HG03558 (cell line): ENCODE measurements at regions not wholly inside any gene's neighbourhood (a gene's known extent, or its start where the extent isn't known, plus 50 kb on each side); places are given as distances from the start of the nearest gene placed in this dataset.
"Not testable (repeated sequence)": the region's sequence is repeated elsewhere in the genome, so short reads cannot be mapped to it uniquely, and the experiment has no call there.

Experiments used
- ATAC-seq: cut with Tn5 transposase; IDR thresholded peaks from one replicate; pipeline ENCODE4 v1.9.1; 2021; ENCODE audit warnings: moderate number of reproducible peaks; ENCODE audit not compliant: unreplicated experiment; ENCODE audit errors: extremely low read depth

DNA sequence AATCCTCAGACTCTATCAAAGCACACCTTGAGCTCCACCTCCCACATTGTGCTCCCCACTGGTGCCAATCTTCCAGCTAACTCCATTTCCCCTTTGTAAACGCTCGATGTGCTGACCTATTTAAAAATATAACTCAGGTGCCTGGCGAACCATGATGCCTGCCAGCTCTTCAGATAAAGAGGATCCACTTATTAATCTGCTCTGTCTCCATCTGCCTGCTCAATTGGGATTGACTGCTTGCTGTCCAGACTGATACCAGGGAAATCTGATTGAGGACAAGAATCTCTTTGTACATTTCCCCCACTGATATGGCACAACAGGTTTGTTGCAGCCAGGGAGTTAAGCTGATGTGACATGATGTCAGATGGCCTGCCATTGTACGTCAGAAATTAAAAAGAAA, 2036.5 kb upstream of the CELF4 start:
- ATAC-seq = no peak

DNA sequence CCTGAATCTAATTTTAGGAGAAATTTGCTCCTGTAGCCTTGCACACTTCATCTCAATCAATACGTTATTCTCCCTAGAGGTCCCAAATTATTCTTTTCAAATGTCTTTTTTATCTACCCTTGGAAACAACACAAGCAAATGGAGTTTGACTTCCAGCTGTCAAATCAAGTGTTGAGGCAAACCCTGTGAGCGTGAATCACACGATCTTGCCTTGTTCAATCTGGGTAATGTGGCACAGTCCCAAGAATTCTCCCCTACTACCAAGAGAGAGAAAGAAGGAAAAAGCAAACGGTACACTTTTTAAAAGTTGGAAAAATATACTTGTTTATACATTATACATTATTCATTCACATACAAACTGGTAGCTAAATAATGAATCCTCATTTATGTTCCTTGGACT, 2035.3 kb upstream of the CELF4 start:
- no peak for ATAC-seq

DNA sequence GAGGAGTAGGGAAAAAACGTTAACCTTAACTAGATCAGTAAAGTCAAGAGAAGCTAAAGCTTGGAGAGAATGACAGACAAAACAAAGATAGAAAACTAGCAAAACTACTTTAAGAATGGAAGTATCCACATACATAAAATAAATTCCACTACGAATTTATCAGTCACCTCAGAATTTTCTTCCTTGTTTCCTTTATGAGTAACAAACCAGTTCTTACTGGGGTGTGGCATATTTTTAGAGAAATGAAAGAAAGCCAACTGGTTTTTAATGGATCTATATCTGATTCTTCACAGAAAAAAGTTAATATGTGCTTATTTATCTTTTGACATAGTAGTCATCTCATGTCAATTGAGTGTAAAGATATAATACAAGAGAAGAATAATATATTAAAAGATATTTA, 2033.7 kb upstream of the CELF4 start:
- no peak for ATAC-seq

DNA sequence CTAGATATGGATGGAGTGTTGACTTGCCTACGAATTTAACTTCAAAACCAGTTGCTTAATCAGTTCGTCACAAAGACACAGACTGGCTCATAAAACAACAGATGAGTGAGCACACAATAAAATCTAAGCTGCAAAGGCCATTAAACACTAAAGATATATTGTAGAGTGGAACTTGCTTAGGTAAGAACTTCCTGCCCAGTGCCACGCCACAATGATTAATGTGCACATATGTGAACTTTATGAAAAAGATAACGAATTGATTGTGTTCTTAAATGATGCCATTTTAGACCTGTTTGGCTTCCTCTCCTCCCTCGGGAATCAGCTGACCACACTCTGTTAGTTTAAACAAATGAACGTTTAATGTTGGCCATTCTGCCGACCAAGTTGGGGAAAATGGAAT, 2031.3 kb upstream of the CELF4 start:
- ATAC-seq = no peak

DNA sequence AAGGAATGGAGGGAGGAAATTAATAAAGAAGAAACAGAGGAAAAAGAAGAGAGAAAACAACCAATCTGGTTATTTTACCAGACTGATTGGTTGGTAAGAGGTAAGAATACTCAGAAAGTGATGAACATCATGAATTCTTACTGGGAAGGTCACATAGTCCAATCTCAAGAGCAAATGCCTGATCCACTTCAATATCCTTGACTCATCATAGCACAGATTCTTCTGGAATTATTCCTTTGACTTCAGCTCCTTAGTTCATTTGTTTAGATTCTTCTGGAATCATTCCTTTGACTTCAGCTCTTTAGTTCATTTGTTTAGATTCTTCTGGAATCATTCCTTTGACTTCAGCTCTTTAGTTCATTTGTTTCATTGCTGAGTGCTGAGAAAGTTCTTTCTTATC, 2030.6 kb upstream of the CELF4 start:
- ATAC-seq = no peak

DNA sequence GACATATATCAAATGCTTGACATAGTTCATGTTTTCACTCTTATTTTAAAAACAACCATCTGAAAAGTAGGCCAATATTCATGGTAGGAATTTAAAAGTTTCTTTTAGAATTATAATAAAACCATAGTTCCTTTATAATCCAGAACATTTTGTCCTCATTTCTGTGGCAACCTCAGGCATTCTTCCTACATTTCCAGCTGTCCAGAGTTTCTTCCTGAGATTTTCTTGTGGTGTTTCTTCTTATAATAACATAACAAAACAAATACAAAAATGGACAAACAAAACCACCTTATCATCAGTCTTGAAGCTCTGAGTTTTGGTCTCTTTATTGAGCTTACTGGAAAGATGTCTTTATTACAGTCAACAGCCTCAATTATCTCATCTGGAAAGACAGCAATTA, 2028.6 kb upstream of the CELF4 start:
- ATAC-seq = no peak

DNA sequence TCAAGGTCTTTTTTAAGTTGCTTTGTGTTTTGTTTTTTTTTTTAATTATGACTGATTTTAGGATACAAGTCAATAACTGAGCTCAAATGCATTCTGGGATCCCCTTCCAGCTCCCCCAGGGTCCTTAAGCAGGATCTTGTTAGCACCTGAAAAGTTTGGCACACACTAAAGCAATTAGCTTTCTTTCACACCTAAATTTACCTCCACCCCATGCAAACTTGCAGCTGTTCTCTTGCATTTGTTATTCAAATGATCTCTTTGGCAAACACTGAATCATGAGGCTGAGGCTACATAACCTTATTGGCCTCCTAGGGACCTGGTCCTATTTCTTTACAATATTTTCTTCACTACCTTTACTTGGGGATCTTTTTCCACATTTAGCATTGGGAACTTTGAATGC, 2026.1 kb upstream of the CELF4 start:
- ATAC-seq = no peak

DNA sequence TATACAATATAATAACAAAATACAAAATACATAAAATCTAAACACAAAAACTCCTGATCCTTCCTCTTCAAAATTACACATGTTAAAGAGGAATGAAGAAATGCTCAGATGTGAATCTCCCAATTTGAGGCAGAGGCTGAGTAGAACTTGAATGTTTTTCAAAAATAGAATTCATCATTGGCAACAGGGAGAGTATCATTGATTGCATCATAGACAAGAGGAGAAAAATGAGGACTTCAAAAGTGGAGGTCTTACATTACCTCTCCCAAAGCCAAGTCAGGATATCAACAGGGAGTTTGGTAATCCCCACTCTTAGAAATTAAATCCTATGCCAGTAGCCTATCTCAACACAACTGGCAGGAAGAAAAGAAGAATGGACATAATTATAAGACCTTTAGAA, 2023.9 kb upstream of the CELF4 start:
- no peak for ATAC-seq

DNA sequence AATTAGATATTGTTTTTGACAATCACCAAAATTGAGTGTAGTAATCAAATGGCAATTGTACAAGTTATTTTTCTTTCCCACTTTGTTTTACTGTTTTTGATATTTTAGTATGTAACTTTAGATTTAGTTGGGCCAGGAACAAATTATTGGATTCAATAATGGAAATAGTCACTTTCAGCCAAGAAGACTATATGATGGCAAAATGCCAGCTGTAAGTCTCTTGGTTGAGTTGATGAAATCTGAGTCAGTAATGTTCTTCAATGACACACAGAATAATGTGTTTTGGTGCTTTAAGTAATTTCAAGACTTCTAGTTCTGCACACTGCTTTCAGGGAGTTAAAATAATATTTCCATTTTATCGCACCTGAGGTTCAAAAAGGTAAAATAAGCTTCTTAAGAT, 2022.0 kb upstream of the CELF4 start:
- no peak for ATAC-seq

DNA sequence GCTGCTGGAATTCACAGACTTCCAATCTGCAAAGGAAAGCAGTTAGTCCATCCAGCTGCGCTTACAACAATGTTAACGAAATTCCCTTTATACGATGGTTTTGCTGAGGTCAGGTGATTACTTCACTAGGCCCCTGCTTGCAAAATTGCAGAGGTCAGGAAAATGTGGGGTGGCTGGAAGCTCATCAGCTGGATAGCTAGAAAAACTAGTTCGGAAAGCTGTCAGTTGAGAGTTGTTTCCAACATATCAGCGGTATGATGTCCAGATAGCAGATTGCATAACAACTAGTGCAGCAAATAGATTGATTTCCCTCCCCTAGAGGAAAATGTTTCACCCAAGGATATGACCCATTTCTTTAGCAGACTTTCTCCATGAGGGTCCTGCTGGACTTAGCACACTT, 2021.1 kb upstream of the CELF4 start:
- no peak for ATAC-seq

DNA sequence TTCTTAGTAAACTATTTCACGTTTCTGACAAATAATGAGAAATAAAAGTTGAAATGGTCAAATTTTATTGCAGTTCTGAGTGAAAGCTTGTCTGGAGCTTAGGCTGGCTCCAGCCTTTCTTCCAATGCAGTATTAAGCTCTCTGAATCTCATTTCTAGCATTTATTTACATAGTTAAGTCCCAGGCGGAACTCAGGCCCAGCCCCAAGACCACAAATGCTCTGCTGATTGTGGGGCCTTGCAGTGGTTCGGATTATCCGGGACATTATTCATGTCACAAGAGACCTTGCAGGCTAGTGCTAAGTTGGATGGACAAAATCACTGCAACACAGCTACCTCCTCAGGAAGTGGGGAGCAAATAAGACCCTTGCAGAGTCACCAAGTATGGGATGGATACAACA, 2009.3 kb upstream of the CELF4 start:
- ATAC-seq = no peak

DNA sequence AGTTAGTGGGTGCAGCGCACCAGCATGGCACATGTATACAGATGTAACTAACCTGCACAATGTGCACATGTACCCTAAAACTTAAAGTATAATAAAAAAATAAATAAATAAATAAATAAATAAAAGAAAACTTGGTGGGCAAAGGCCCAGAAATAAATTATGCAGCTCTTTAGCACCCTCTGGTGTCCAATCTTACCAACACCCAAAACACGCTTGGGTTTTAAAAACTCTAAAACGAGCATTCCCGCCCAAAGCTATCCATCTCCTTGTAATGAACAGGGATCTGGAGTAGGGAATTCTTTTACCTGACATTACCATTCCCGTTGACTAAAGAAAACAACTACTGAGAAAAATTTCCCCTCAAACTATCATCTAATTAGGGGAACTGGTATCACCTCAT, 2005.9 kb upstream of the CELF4 start:
- no peak for ATAC-seq

DNA sequence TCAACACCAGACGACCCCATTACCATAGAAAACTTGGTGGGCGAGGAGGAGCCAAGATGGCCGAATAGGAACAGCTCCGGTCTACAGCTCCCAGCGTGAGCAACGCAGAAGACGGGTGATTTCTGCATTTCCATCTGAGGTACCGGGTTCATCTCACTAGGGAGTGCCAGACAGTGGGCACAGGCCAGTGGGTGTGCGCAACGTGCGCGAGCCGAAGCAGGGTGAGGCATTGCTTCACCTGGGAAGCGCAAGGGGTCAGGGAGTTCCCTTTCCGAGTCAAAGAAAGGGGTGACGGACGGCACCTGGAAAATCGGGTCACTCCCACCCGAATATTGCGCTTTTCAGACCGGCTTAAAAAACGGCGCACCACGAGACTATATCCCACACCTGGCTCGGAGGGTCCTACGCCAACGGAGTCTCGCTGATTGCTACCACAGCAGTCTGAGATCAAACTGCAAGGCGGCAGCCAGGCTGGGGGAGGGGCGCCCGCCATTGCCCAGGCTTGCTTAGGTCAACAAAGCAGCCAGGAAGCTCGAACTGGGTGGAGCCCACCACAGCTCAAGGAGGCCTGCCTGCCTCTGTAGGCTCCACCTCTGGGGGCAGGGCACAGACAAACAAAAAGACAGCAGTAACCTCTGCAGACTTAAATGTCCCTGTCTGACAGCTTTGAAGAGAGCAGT, 2000.1 kb upstream of the CELF4 start:
- ATAC-seq = not testable (repeated sequence)

DNA sequence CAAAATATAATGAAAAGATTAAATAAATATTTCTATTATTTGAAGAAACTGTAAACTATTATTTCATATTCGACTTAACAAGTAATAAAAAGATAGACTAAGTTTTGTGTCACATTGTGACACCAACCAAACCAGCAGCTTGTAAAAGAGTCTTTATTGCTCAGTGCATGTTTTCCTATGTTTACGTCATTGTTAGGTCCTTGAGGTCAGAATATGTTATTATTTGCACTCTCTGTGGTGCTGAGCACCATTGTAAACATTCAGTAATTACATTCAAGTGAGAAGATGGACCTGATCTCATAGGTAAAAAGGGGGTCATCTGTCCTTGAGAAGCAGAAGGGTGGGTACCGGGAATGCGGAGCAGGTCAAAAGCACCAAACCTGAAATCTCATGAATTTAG, 1999.1 kb upstream of the CELF4 start:
- ATAC-seq = no peak

DNA sequence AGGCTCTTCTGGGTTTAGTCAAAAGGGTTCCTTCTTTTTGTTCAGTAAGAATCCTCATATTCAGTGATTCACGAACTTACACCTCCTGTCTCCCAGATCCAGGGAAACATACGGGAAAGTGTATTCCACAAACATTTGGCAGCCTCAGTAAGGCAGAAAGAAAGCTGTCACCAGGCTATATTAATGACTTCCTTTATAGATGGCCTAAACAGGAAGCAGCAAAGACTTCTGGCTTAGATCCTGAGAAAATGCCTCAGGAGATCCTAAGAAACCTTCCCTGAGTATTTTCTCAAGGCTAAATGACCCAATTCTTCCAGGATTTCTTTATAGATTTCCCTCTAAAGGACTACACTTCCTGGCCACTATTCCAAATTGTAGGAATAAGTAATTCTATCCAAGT, 1995.5 kb upstream of the CELF4 start:
- no peak for ATAC-seq

DNA sequence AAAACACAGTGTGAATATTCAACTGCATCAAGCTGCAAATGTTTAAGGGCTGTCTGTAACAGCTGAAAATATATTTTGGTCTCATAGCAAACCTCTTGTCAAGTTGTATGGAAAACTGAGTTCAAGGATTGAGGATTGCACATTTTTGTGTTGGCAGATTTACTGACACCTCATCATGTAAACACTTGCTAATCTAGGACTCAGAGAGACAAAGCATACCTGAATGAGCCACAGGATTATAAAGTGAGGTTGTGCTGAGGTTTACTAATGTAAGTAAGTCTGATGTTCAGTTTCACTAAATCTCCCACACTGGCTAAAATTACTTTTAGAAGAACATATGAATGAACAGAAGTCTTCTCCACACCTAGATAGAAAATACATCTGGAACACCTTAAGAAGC, 1993.1 kb upstream of the CELF4 start:
- no peak for ATAC-seq

DNA sequence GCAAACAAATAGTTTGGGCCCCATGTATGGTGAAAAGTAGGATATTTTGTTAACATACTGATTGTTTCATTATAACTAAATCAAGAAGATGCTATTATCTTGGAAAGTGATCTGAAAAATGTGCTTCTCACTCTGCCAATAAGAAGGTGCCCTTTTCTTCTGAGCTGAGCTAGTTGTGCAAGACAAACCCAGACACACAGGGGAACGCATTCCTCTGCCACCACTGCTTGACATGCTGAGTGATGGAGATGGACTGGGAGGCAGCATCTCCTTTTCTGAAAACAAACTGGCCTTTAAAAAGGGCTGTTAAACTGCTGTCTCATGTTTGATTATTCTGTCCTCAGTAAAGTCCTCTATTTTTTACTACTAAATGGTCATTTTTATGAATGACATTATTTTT, 1989.9 kb upstream of the CELF4 start:
- no peak for ATAC-seq

DNA sequence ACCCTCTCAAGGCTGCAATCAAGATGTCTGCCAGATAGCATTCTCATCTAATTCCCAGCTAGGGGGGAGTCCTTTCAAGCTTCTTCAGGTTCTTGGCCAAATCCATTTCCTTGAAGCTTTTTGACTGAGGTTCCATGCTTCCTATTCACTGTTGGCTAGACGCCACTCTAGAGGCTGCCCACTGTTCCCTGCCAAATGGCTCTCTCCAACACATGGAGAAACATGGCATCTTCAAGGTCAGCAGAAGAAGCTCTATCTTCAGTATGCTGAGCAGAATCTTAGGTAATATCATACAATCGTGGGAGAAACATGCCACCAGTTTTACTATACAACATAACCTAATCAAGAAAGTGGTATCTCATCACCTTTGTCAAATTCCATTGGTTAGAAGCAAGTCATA, 1985.1 kb upstream of the CELF4 start:
- ATAC-seq = no peak

DNA sequence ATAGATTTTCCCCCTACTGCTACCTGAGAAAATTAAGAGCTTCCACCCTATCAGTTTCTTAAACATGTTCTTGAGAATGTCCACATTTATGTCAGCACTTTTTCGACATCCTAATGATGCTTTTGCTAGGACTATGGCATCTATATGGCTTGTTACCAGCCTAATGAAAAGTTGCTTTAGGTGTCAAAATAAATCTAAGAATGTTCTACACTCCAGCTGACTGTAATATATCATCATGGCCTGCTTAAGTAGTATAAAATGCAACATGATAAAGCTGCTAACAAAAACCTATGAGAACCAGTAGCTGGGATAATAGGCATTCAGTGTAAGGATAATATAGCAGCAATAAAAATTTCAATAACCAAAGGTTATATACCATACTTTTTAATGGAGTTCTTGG, 1983.5 kb upstream of the CELF4 start:
- no peak for ATAC-seq

DNA sequence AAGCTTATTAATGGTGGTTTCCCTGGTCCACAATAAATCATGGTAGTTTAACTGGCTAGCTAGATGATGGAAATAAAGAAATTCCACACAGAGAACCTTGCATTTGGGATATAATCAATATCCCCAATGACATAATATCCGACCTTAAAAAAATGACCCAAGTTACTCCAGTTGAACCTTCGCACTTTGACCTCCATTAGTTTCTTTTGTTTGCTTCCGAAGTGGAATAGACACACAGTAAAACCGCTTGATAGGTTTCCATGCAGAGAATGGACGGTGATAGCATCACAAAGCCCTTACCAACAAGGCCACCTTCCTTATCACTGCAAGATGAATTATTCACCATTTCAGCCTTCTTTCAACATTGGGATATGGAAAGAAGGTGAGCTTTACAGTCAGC, 1966.1 kb upstream of the CELF4 start:
- ATAC-seq = no peak

DNA sequence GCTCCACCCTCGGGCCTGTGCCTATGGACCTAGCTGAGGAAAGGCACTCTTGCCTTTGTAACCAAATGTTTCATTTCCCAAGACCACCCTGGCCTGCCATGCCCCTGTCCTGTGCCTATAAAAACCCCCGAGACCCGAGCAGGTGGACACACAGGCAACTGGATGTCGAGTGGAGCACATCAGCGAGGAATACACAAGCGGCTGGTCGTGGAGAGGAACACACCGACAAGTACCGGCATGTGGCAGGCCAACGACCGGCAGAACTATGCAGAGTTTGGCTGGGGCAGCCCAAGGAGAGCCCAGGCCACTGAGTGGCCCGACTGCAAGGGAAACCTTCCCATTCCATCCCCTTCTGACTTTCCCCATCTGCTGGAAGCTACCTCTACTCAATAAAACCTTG, 1963.8 kb upstream of the CELF4 start:
- ATAC-seq = no peak

DNA sequence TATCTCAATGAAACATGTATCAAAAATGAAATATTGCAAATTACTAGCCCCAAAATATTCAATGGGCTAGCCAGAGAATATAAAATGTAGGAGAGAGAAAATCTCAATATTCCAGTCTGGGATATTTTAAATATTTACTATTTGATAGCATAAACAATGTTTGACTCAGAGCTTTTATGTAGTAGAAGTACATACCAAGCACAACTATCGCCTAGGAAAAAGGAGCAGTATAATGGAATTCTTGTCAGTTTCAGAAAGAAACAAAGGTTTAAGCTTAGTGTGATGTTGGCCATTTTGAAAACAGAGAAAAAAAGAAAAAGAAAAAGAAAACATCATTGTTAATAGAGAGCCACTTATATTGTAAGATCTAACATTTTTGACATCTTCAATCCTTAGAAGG, 1961.9 kb upstream of the CELF4 start:
- no peak for ATAC-seq

DNA sequence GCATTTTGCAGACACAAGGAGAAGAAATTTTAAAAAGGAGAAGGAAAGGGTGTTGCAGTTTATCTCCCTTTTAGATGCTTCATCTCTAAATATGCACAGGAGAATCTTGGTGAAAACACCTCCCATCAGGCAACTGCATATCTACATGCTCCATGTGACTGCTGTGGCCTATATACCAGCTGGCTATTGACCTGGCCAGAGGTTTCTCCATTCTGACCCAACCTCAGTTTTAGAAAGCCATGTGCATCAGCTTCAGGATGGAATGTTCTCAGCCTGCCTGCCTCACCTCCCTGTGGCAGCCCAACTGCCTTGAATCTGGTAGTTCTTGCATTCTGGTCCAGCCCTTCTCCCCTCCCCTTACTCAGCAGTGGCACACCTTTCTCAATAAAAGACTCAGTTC, 1958.8 kb upstream of the CELF4 start:
- no peak for ATAC-seq
